ENCODE measurements at regions not wholly inside any gene's neighbourhood (a gene's known extent, or its start where the extent isn't known, plus 50 kb on each side); places are given as distances from the start of the nearest gene placed in this dataset.

DNA sequence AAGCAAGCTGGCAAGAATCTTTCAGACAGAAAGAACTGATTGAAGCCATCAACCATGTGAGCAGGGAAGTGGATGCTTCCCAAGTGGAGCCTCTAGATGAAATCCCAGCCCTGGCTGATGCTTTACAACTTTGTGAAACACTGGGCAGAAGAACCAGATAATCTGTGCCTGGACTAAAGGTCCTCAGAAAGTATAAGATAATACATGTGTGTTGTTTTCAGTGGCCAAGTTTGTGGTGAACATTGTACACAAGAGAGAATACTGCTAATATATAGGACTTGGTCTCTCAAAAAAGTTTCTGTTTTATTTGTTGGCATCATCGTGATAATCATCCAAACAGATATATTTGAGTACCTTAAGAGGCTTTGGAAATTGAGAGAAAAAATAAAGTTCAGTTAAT lies 1367.8 kb upstream of the IGFBP7 start:
- H3K36me3 ChIP-seq (ENCODE audit: control insufficient read depth in 2 of 2, insufficient read depth in 2 of 2, low read length in 1 of 2), result no peaks in the 10 kb centered on the region
- CTCF ChIA-PET, result no interaction called here
- no peaks in the 10 kb centered on the region for H3K4me1 ChIP-seq (ENCODE audit: control insufficient read depth, insufficient read depth, low read length)
- no peak overlapping the region for H2AFZ ChIP-seq (ENCODE audit: control insufficient read depth, low read depth, low read length)
- ATAC-seq (no peak), DNase-seq (ENCODE audit: low read depth, low spot score) (no peak), FAIRE-seq (no peak)
- no peaks in the 10 kb centered on the region for H3K79me2 ChIP-seq (ENCODE audit: control insufficient read depth, insufficient read depth, low read length)
- H4K20me1 ChIP-seq (ENCODE audit: control insufficient read depth, insufficient read depth), result no peaks in the 10 kb centered on the region
- intact Hi-C loops (cut with micrococcal nuclease; ENCODE audit: unreplicated experiment) (no loop called here), in situ Hi-C loops (cut with MboI) (no loop called here)
- no peak overlapping the region for H3K9ac ChIP-seq (ENCODE audit: control insufficient read depth, insufficient read depth, low read length)
- RAD21 ChIA-PET (ENCODE audit: unreplicated experiment), result no interaction called here
- no TSS peak for BruUV-seq (replicated peaks)
- no peaks in the 10 kb centered on the region for H3K9me3 ChIP-seq (replicated peaks; ENCODE audit: control insufficient read depth, insufficient read depth, low read length)
- SMC1A ChIA-PET (ENCODE audit: uncharacterized antibody, unreplicated experiment), result interaction anchor here (0.6 kb wide), 1 partner anchor 320 kb away, joined by 3 read pairs; no protein-coding TSS in a partner anchor
- H3K27me3 ChIP-seq (replicated peaks in 1 of 2; ENCODE audit: control insufficient read depth in 2 of 2, insufficient read depth in 2 of 2, low read length in 1 of 2), result no peaks in the 10 kb centered on the region
- POLR2A ChIA-PET, result no interaction called here
- H3K4me2 ChIP-seq (ENCODE audit: control insufficient read depth, insufficient read depth), result no peak overlapping the region
- H3K4me3 ChIP-seq, result no peak overlapping the region
- no peak overlapping the region for H3K27ac ChIP-seq (ENCODE audit: control insufficient read depth, insufficient read depth)
- 0% methylated on average over 1 of the region's 1 CpG for WGBS (ENCODE audit: insufficient coverage, insufficient replicate concordance, low lambda C conversion rate, missing lambda C conversion rate)
- TF ChIP-seq HDGF (IDR thresholded peaks at IDR 0.05) (no peak), RCOR1 (conservative IDR thresholded peaks at IDR 0.05; ENCODE audit: low read depth, low read length) (no peak), TCF3 (IDR thresholded peaks at IDR 0.05; ENCODE audit: borderline replicate concordance, insufficient read depth, low read depth, low read length) (no peak), FOS (IDR thresholded peaks at IDR 0.05; ENCODE audit: borderline replicate concordance, extremely low read depth, insufficient read length) (no peak), ELK1 (IDR thresholded peaks at IDR 0.05; ENCODE audit: low read depth, low read length) (no peak), CBX5 (IDR thresholded peaks at IDR 0.05; ENCODE audit: low read depth) (no peak), SMC3 (IDR thresholded peaks at IDR 0.05; ENCODE audit: borderline replicate concordance, low read length) (no peak), SUPT20H (IDR thresholded peaks at IDR 0.05; ENCODE audit: borderline replicate concordance, control insufficient read depth, low read depth, low read length) (no peak), SKIL (IDR thresholded peaks at IDR 0.05; ENCODE audit: low read depth, poor library complexity, severe bottlenecking) (no peak), BACH1 (IDR thresholded peaks at IDR 0.05; ENCODE audit: borderline replicate concordance) (no peak), YBX1 (IDR thresholded peaks at IDR 0.05) (no peak), RELA (IDR thresholded peaks at IDR 0.05; ENCODE audit: borderline replicate concordance, partially characterized antibody) (no peak), ZBTB11 (CRISPR knock-in tag; IDR thresholded peaks at IDR 0.05) (no peak), MLLT1 (IDR thresholded peaks at IDR 0.05) (no peak), CREM (IDR thresholded peaks at IDR 0.05; ENCODE audit: low read depth) (no peak)
- TF ChIP-seq, protein P1, sequence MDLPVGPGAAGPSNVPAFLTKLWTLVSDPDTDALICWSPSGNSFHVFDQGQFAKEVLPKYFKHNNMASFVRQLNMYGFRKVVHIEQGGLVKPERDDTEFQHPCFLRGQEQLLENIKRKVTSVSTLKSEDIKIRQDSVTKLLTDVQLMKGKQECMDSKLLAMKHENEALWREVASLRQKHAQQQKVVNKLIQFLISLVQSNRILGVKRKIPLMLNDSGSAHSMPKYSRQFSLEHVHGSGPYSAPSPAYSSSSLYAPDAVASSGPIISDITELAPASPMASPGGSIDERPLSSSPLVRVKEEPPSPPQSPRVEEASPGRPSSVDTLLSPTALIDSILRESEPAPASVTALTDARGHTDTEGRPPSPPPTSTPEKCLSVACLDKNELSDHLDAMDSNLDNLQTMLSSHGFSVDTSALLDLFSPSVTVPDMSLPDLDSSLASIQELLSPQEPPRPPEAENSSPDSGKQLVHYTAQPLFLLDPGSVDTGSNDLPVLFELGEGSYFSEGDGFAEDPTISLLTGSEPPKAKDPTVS (IDR thresholded peaks at IDR 0.05; ENCODE audit: low read depth, low read length), result no peak

Data from GM12878 (cell line).